Astrocyte (in vitro differentiated cells and primary cell): ENCODE measurements at regions not wholly inside any gene's neighbourhood (a gene's known extent, or its start where the extent isn't known, plus 50 kb on each side); places are given as distances from the start of the nearest gene placed in this dataset.

ENCODE experiments used
- CTCF ChIP-seq: IDR thresholded peaks from 2 replicates; pipeline ENCODE4 v1.5.1; 2011; ENCODE audit warnings: low read depth, mild to moderate bottlenecking, inconsistent platforms, low read length, moderate library complexity; ENCODE audit not compliant: insufficient read depth
- EZH2 ChIP-seq: IDR thresholded peaks from 2 replicates; pipeline ENCODE4 v1.6.1; 2012; ENCODE audit warnings: mild to moderate bottlenecking, low read length, inconsistent platforms; ENCODE audit not compliant: insufficient read depth

GRCh38 chr2:57934659-57935058 lies 111.9 kb upstream of the VRK2 start:
- TF ChIP-seq CTCF (no peak), EZH2 (no peak)
